ENCODE measurements at regions not wholly inside any gene's neighbourhood (a gene's known extent, or its start where the extent isn't known, plus 50 kb on each side); places are given as distances from the start of the nearest gene placed in this dataset.

DNA sequence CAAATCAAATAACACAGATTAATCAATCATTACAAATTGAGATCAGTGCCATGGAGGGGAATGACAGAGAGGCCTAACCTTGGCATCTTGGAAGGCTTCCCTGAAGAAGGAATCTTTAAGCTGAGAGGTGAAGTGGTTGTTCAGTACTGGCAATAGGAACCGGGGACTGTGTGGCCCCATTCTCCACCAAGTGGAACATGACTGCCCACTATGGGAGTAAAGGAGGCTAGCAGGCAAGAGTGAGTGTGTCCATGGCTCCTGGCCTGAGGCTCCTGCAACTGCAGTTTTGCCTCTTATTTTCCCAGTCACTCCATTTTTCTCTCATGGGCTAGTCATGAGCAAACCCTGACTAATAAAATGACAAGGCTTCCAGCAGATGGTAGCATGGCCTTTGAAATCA is 112.2 kb upstream of the GJB5 start:
- ChIA-PET CTCF (no interaction called here), POLR2A (no interaction called here)
- no peak for DNase-seq (ENCODE audit: extremely low spot score)
- no peak for TF ChIP-seq L3MBTL2 (conservative IDR thresholded peaks at IDR 0.05)

DNA sequence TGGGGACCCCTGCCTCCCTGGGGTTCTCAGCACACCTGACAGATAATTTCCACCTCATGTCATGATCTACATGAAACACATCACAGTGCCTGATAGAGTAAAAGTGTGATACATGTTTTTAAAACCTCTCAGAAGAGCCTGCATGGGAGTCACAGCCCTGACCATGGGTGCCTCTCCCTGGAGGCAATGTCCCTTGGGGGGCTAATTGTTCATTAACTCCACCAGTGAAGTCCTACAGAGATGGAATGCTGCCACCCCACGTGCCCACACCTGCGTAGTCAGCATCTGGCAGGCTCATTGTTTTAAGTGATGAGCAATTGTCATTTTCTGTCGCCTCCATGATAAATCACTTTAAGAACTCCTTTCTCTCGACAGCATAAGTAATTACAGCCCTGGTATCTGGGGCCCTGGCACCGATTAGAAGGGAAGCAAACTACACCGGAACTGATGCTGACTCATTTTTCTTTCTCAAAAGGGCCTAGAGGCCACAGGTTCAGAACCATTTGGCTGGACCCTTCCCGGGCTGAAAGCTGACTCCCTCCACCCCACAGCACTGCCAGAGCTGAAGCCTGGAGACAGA is 109.6 kb upstream of the GJB5 start:
- ChIA-PET POLR2A (no interaction called here), CTCF (interaction anchor here (0.6 kb wide), 1 partner anchor 12 kb away, joined by 3 read pairs; no protein-coding TSS in a partner anchor)
- no peak for DNase-seq (ENCODE audit: extremely low spot score)
- TF ChIP-seq, protein P1, sequence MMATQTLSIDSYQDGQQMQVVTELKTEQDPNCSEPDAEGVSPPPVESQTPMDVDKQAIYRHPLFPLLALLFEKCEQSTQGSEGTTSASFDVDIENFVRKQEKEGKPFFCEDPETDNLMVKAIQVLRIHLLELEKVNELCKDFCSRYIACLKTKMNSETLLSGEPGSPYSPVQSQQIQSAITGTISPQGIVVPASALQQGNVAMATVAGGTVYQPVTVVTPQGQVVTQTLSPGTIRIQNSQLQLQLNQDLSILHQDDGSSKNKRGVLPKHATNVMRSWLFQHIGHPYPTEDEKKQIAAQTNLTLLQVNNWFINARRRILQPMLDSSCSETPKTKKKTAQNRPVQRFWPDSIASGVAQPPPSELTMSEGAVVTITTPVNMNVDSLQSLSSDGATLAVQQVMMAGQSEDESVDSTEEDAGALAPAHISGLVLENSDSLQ (IDR thresholded peaks at IDR 0.05): no peak
- TF ChIP-seq SUZ12 (IDR thresholded peaks at IDR 0.05) (no peak), TARDBP (IDR thresholded peaks at IDR 0.05) (no peak), FOXM1 (IDR thresholded peaks at IDR 0.05; ENCODE audit: borderline replicate concordance) (no peak), FOXK2 (IDR thresholded peaks at IDR 0.05) (no peak), FOXA1 (IDR thresholded peaks at IDR 0.05) (no peak), HDGF (IDR thresholded peaks at IDR 0.05; ENCODE audit: borderline replicate concordance) (no peak)

DNA sequence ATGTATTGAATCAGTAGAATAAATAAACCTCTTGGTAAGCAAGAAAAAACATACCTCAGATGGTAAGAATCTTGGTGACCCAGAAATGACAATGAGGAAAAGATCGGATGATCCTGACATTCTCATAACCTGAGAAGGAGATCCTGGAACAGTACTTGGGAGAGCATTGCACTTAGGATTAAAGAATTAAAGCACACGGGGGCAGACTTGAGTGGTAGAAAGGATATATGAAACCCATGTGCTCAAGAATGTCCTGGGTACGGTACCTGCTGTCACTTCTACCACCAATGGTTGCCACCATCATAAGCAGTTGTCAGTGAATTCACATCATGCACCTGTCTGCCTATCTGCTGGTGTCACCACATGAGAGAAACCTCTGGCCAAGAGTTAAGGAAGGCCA is 108.9 kb upstream of the GJB5 start:
- no peak for DNase-seq (ENCODE audit: extremely low spot score)
- TF ChIP-seq, protein P1 (IDR thresholded peaks at IDR 0.05): no peak
- CTCF ChIA-PET: no interaction called here
- POLR2A ChIA-PET: no interaction called here

DNA sequence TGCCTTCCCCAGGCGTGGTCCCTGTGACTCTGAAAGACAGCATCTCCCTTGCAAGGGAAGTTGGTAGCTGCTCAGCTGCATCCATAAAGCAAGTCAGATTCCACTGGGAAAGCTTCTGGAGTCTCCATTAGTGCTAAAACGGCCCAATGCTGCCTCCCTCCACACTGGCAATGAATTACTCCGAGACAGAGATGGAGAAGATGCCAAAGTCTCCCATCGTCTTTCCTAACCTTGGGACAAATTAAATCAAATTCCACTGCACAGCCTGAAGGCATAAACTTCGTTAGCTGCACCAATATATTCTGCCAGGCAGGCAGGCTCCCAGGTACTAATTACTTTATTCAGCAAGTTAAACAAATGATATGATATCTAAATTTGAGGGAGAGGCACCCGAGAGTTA is 106.3 kb upstream of the GJB5 start:
- ChIA-PET POLR2A (no interaction called here), CTCF (interaction anchor here (0.5 kb wide), 1 partner anchor 26 kb away, joined by 3 read pairs; no protein-coding TSS in a partner anchor)
- no peak for DNase-seq (ENCODE audit: extremely low spot score)
- TF ChIP-seq ELF4 (IDR thresholded peaks at IDR 0.05) (no peak), ARNT (IDR thresholded peaks at IDR 0.05) (no peak), NFRKB (IDR thresholded peaks at IDR 0.05) (no peak), TARDBP (IDR thresholded peaks at IDR 0.05) (no peak), FOXA1 (IDR thresholded peaks at IDR 0.05) (no peak), FOXM1 (IDR thresholded peaks at IDR 0.05; ENCODE audit: borderline replicate concordance) (no peak), LEF1 (IDR thresholded peaks at IDR 0.05; ENCODE audit: borderline replicate concordance) (no peak), ZNF384 (IDR thresholded peaks at IDR 0.05) (no peak)
- TF ChIP-seq, protein P1 (IDR thresholded peaks at IDR 0.05): no peak

DNA sequence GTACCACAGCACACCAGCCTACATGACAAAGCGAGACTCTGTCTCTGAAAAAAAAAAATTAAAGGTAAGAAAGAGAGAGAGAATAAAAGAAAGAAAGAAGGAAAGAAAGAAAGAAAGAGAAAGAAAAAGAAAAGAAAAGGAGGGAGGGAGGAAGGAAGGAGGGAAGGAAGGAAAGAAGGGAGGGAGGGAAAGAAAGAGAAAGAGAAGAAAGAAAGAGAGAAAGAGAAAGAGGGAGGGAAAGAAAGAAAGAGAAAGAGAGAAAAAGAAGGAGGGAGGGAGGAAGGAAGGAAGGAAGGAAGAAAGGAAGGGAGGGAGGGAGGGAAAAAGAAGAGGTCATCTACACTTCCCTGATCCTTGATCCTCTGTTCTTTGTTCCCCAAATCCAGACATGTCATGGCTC is 104.8 kb upstream of the GJB5 start:
- TF ChIP-seq ARNT (IDR thresholded peaks at IDR 0.05) (no peak), CTBP1 (IDR thresholded peaks at IDR 0.05; ENCODE audit: borderline replicate concordance) (no peak), HDGF (IDR thresholded peaks at IDR 0.05; ENCODE audit: borderline replicate concordance) (no peak), TARDBP (IDR thresholded peaks at IDR 0.05) (no peak), FOXK2 (IDR thresholded peaks at IDR 0.05) (no peak), FOXM1 (IDR thresholded peaks at IDR 0.05; ENCODE audit: borderline replicate concordance) (no peak), SP1 (IDR thresholded peaks at IDR 0.05) (no peak), ZNF384 (IDR thresholded peaks at IDR 0.05) (no peak), ELF4 (IDR thresholded peaks at IDR 0.05) (no peak), NFRKB (IDR thresholded peaks at IDR 0.05) (no peak), L3MBTL2 (conservative IDR thresholded peaks at IDR 0.05) (no peak), SUZ12 (IDR thresholded peaks at IDR 0.05) (no peak)
- TF ChIP-seq, protein P1 (IDR thresholded peaks at IDR 0.05): no peak
- DNase-seq (ENCODE audit: extremely low spot score): no peak
- POLR2A ChIA-PET: no interaction called here
- CTCF ChIA-PET: no interaction called here

DNA sequence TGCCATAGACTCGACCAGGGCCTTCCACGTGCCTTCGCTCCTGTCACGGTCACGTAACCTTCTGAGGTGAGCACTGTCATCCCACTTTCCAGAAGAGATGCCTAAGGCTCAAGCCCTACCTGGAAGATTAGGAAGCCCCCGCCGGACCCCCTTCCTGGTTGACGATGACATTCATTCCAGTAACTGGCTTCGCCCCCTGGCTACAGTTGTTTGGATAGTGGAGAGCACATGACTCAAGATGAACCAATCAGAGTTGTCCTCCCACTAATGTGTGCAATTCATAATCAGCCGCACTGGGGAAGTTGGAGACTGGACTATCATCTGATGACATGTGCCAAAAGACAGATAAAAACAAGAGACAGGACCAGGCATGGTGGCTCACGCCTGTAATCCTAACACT is 104.0 kb upstream of the GJB5 start:
- no peak for TF ChIP-seq ARNT (IDR thresholded peaks at IDR 0.05)
- no peak for TF ChIP-seq LEF1 (IDR thresholded peaks at IDR 0.05; ENCODE audit: borderline replicate concordance)
- no peak for DNase-seq (ENCODE audit: extremely low spot score)
- ChIA-PET CTCF (no interaction called here), POLR2A (no interaction called here)

DNA sequence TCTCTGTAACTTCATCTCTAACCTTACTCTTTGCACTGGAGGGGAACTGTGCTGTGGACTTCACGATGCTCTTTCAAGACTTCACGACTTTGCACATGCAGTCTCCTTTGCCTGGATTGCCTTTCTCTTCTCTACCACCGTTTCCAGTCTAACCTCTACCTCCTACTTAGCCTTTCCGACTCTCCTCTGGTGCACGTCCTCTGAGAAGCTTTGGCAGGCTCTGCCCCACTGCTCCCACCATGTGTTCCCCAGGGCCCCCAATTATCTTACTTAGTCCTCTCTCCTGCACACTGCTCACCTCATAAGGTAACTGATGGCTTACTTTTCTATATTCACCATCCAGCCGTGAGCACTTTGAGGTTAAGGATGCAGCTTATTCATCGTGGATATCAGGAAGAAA is 101.7 kb upstream of the GJB5 start:
- POLR2A ChIA-PET: no interaction called here
- no peak for DNase-seq (ENCODE audit: extremely low spot score)
- CTCF ChIA-PET: no interaction called here
- TF ChIP-seq LEF1 (IDR thresholded peaks at IDR 0.05; ENCODE audit: borderline replicate concordance) (no peak), NFRKB (IDR thresholded peaks at IDR 0.05) (no peak), ELF4 (IDR thresholded peaks at IDR 0.05) (no peak), TARDBP (IDR thresholded peaks at IDR 0.05) (no peak), FOXA1 (IDR thresholded peaks at IDR 0.05) (no peak), FOXM1 (IDR thresholded peaks at IDR 0.05; ENCODE audit: borderline replicate concordance) (no peak), FOXK2 (IDR thresholded peaks at IDR 0.05) (no peak), SP1 (IDR thresholded peaks at IDR 0.05) (no peak), CTBP1 (IDR thresholded peaks at IDR 0.05; ENCODE audit: borderline replicate concordance) (no peak), BHLHE40 (IDR thresholded peaks at IDR 0.05; ENCODE audit: borderline replicate concordance) (no peak), L3MBTL2 (conservative IDR thresholded peaks at IDR 0.05) (no peak), ZNF384 (IDR thresholded peaks at IDR 0.05) (no peak), SUZ12 (IDR thresholded peaks at IDR 0.05) (no peak), HDGF (IDR thresholded peaks at IDR 0.05; ENCODE audit: borderline replicate concordance) (no peak), ARNT (IDR thresholded peaks at IDR 0.05) (no peak)
- TF ChIP-seq, protein P1 (IDR thresholded peaks at IDR 0.05): no peak
